GM23338 (cell line): ENCODE measurements at regions not wholly inside any gene's neighbourhood (a gene's known extent, or its start where the extent isn't known, plus 50 kb on each side); places are given as distances from the start of the nearest gene placed in this dataset.

Source experiments
- CREB1 ChIP-seq: fragments of 250-450 bp; sonication (Bioruptor Pico); IDR thresholded peaks from 2 replicates; pipeline ENCODE4 v1.5.0; 2020; ENCODE audit warnings: low read depth, mild to moderate bottlenecking, moderate library complexity
- EZH2 ChIP-seq: fragments of 200-600 bp; sonication (generic); IDR thresholded peaks from one replicate; pipeline ENCODE4 v1.8.0; 2017; ENCODE audit warnings: antibody characterized with exemption, mild to moderate bottlenecking, low read depth; ENCODE audit not compliant: unreplicated experiment
- JUNB ChIP-seq: IDR thresholded peaks from one replicate; pipeline ENCODE4 v1.6.1; 2016; ENCODE audit warnings: antibody characterized with exemption; ENCODE audit not compliant: unreplicated experiment
- POLR2AphosphoS5 ChIP-seq: IDR thresholded peaks from 2 replicates; pipeline ENCODE4 v1.6.1; 2016; ENCODE audit warnings: antibody characterized with exemption, low read depth
- TF ChIP-seq, protein P1 (sequence below), 2 experiments: fragments of 200-600 bp in 1 of 2; sonication (generic) in 1 of 2; conservative IDR thresholded peaks; 2 replicates each; pipeline versions ENCODE4 v1.5.1 to v1.6.1; 2016 to 2017; ENCODE audit warnings: antibody characterized with exemption in 2 of 2, low read depth in 2 of 2, mild to moderate bottlenecking in 2 of 2, moderate library complexity in 1 of 2

DNA sequence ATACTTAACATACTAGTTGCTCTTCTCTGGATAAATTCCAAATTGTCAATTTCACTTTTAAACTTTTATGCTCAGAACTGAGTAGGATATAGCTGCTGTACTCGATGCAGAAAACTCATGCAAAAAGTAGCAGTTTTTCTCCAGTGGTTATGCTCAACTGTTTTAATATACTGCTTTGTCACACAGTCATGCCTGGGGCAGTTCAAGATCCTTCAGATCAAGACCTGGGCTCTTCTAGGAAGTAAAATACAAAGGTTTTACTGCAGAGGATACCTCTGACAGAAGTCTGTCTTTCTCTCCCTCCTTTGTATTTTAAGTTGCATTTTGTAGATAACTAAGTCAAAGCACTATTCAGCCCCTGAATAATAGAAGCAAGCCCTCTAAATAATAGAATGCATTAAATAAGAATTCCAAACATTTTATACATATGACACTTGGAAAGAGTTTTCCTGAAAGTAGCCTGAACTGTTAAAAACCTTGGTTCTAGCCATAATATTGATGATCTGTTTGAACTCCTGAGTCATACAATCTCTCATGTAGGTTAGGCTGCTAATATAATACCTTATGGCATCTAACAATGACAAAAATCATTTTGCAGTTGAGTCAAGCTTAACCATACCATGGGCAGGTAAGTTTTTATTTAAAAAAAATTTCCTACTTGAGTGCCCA, 183.3 kb upstream of the TRIB2 start:
- TF ChIP-seq EZH2 (no peak), JUNB (no peak), CREB1 (CRISPR knock-in tag) (no peak), POLR2AphosphoS5 (no peak)
- TF ChIP-seq, protein P1, sequence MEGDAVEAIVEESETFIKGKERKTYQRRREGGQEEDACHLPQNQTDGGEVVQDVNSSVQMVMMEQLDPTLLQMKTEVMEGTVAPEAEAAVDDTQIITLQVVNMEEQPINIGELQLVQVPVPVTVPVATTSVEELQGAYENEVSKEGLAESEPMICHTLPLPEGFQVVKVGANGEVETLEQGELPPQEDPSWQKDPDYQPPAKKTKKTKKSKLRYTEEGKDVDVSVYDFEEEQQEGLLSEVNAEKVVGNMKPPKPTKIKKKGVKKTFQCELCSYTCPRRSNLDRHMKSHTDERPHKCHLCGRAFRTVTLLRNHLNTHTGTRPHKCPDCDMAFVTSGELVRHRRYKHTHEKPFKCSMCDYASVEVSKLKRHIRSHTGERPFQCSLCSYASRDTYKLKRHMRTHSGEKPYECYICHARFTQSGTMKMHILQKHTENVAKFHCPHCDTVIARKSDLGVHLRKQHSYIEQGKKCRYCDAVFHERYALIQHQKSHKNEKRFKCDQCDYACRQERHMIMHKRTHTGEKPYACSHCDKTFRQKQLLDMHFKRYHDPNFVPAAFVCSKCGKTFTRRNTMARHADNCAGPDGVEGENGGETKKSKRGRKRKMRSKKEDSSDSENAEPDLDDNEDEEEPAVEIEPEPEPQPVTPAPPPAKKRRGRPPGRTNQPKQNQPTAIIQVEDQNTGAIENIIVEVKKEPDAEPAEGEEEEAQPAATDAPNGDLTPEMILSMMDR (conservative IDR thresholded peaks at IDR 0.05; ENCODE audit: low read depth in 2 of 2) = no peak
